ENCODE measurements at regions not wholly inside any gene's neighbourhood (a gene's known extent, or its start where the extent isn't known, plus 50 kb on each side); places are given as distances from the start of the nearest gene placed in this dataset.

GRCh38 chr20:56091628-56092234 is 86.4 kb upstream of the CBLN4 start:
- Mint-ChIP-seq H3K27me3 (ENCODE audit: low read depth in 3 of 3) (no peaks in the 10 kb centered on the region), H3K36me3 (no peaks in the 10 kb centered on the region), H3K4me3 (no peak overlapping the region), H3K27ac (no peak overlapping the region), H3K9me3 (peaks cover 13 to 27% (median 23%) of the 10 kb centered on the region in 7 donors), H3K4me1 (no peaks in the 10 kb centered on the region)
- H3K27ac ChIP-seq (ENCODE audit: low read depth in 1 of 2, low read length in 2 of 2): no peak overlapping the region
- H3K79me2 ChIP-seq (ENCODE audit: insufficient read depth, low read length): no peaks in the 10 kb centered on the region
- H3K9ac ChIP-seq (ENCODE audit: insufficient read depth, low read length, poor library complexity, severe bottlenecking): no peak overlapping the region
- no peak overlapping the region for H3K4me2 ChIP-seq (replicated peaks; ENCODE audit: extremely low read depth, low read length, poor library complexity, severe bottlenecking)
- no peaks in the 10 kb centered on the region for H3K36me3 ChIP-seq (replicated peaks in 1 of 2; ENCODE audit: control insufficient read depth in 1 of 2, insufficient read depth in 2 of 2, low read length in 2 of 2)
- H4K20me1 ChIP-seq (ENCODE audit: insufficient read depth, low read length): no peaks in the 10 kb centered on the region
- no peak for TF ChIP-seq CTCF (IDR thresholded peaks at IDR 0.05)
- no peaks in the 10 kb centered on the region for H3K27me3 ChIP-seq (ENCODE audit: control insufficient read depth in 2 of 2, insufficient read depth in 2 of 2, low read length in 2 of 2)
- H2AFZ ChIP-seq (ENCODE audit: insufficient read depth, low read depth, low read length, poor library complexity, severe bottlenecking): no peak overlapping the region
- H3K4me1 ChIP-seq (ENCODE audit: control insufficient read depth in 1 of 2, insufficient read depth in 2 of 2, low read length in 2 of 2): no peaks in the 10 kb centered on the region
- intact Hi-C loops (cut with micrococcal nuclease): no loop called here
- peaks cover 14 to 35% of the 10 kb centered on the region in 2 donors for H3K9me3 ChIP-seq (replicated peaks in 1 of 2; ENCODE audit: control insufficient read depth in 1 of 2, insufficient read depth in 1 of 2, low read length in 2 of 2)
- WGBS (ENCODE audit: insufficient coverage): 50% methylated on average over 1 of the region's 2 CpGs
- no peak overlapping the region for H3K4me3 ChIP-seq (replicated peaks in 1 of 3; ENCODE audit: low read depth in 2 of 3, low read length in 3 of 3)
- DNase-seq: no peak

GRCh38 chr20:56094228-56094627 is 88.9 kb upstream of the CBLN4 start:
- no peaks in the 10 kb centered on the region for H3K36me3 ChIP-seq (replicated peaks in 1 of 2; ENCODE audit: control insufficient read depth in 1 of 2, insufficient read depth in 2 of 2, low read length in 2 of 2)
- H3K27me3 Mint-ChIP-seq (ENCODE audit: low read depth in 3 of 3): peaks cover 0 to 1% (median 0%) of the 10 kb centered on the region in 3 donors
- DNase-seq: no peak
- H3K79me2 ChIP-seq (ENCODE audit: insufficient read depth, low read length): no peaks in the 10 kb centered on the region
- no peak overlapping the region for H3K4me2 ChIP-seq (replicated peaks; ENCODE audit: extremely low read depth, low read length, poor library complexity, severe bottlenecking)
- no peak overlapping the region for H3K27ac ChIP-seq (ENCODE audit: low read depth in 1 of 2, low read length in 2 of 2)
- peaks cover 13 to 30% (median 19%) of the 10 kb centered on the region in 7 donors for H3K9me3 Mint-ChIP-seq
- H3K9ac ChIP-seq (ENCODE audit: insufficient read depth, low read length, poor library complexity, severe bottlenecking): no peak overlapping the region
- no peaks in the 10 kb centered on the region for H3K27me3 ChIP-seq (ENCODE audit: control insufficient read depth in 2 of 2, insufficient read depth in 2 of 2, low read length in 2 of 2)
- intact Hi-C loops (cut with micrococcal nuclease): no loop called here
- no peaks in the 10 kb centered on the region for H3K4me1 ChIP-seq (ENCODE audit: control insufficient read depth in 1 of 2, insufficient read depth in 2 of 2, low read length in 2 of 2)
- H3K27ac Mint-ChIP-seq: no peak overlapping the region
- H2AFZ ChIP-seq (ENCODE audit: insufficient read depth, low read depth, low read length, poor library complexity, severe bottlenecking): no peak overlapping the region
- no peak overlapping the region for H3K4me3 ChIP-seq (replicated peaks in 1 of 3; ENCODE audit: low read depth in 2 of 3, low read length in 3 of 3)
- peaks cover 20 to 28% of the 10 kb centered on the region in 2 donors for H3K9me3 ChIP-seq (replicated peaks in 1 of 2; ENCODE audit: control insufficient read depth in 1 of 2, insufficient read depth in 1 of 2, low read length in 2 of 2)
- no peaks in the 10 kb centered on the region for H3K36me3 Mint-ChIP-seq
- 87% methylated on average over 5 of the region's 5 CpGs for WGBS (ENCODE audit: insufficient coverage)
- H3K4me1 Mint-ChIP-seq: no peaks in the 10 kb centered on the region
- no peaks in the 10 kb centered on the region for H4K20me1 ChIP-seq (ENCODE audit: insufficient read depth, low read length)
- TF ChIP-seq CTCF (IDR thresholded peaks at IDR 0.05): no peak
- no peak overlapping the region for H3K4me3 Mint-ChIP-seq

All from CD14-positive monocyte (primary cell).